Testis (tissue), 2 donors: ENCODE measurements at regions not wholly inside any gene's neighbourhood (a gene's known extent, or its start where the extent isn't known, plus 50 kb on each side); places are given as distances from the start of the nearest gene placed in this dataset.

Experiments
- DNase-seq: peaks from one replicate; pipeline ENCODE4 v3.0.0-alpha.2; 2019
- H3K27ac ChIP-seq, 2 donors: fragments of 200-600 bp; sonication (generic); one replicate each; pipeline ENCODE4 v1.5.1; 2019
- H3K27me3 ChIP-seq: fragments of 200-600 bp; sonication (generic); one replicate; pipeline ENCODE4 v1.5.1; 2019
- H3K36me3 ChIP-seq: fragments of 200-600 bp; sonication (generic); one replicate; pipeline ENCODE4 v1.5.1; 2017; ENCODE audit warnings: low read depth; ENCODE audit errors: missing control alignments
- H3K4me1 ChIP-seq: fragments of 200-600 bp; sonication (generic); one replicate; pipeline ENCODE4 v1.5.1; 2019
- H3K4me3 ChIP-seq, 2 donors: fragments of 200-600 bp; sonication (generic); one replicate each; pipeline ENCODE4 v1.5.1; 2017 to 2019
- H3K9me3 ChIP-seq: fragments of 200-600 bp; sonication (generic); one replicate; pipeline ENCODE4 v1.5.1; 2017
- CTCF ChIP-seq, 3 experiments: fragments of 450-650 bp in 2 of 3; fragments of 200-600 bp in 1 of 3; sonication (generic) in 1 of 3; IDR thresholded peaks; one replicate each; pipeline ENCODE4 v1.5.1; 2016 to 2019; ENCODE audit warnings: antibody characterized with exemption in 3 of 3, mild to moderate bottlenecking in 2 of 3, moderate library complexity in 1 of 3
- POLR2A ChIP-seq: fragments of 450-650 bp; IDR thresholded peaks from one replicate; pipeline ENCODE4 v1.6.1; 2017; ENCODE audit warnings: antibody characterized with exemption, mild to moderate bottlenecking, moderate library complexity
- WGBS, 2 donors: methylation state at CpG; one replicate each; pipeline ENCODE4 v1.1.5; 2018; 5-methylcytosine and 5-hydroxymethylcytosine counted together
- intact Hi-C: fragments of 100-400 bp; cut with DNase I; formaldehyde crosslinking; loops from one replicate; pipeline ENCODE4 v1.15.1; 2023; ENCODE audit warnings: low total_unique reads

GRCh38 chr5:2373631-2374030 lies 377.8 kb downstream of the IRX2 start:
- no peak for DNase-seq
- TF ChIP-seq CTCF (IDR thresholded peaks at IDR 0.05), result no peak
- TF ChIP-seq POLR2A, result no peak
- H3K36me3 ChIP-seq, result no peaks in the 10 kb centered on the region
- no peaks in the 10 kb centered on the region for H3K27me3 ChIP-seq
- intact Hi-C loops, result no loop called here
- H3K27ac ChIP-seq, result no peak overlapping the region
- 91 to 93% methylated on average over 6 of the region's 6 CpGs for WGBS, 2 donors
- peaks cover 5% of the 10 kb centered on the region for H3K4me1 ChIP-seq
- H3K9me3 ChIP-seq, result no peaks in the 10 kb centered on the region
- H3K4me3 ChIP-seq, result no peak overlapping the region

- no peak overlapping the region for H3K27ac ChIP-seq
- H3K9me3 ChIP-seq, result no peaks in the 10 kb centered on the region
- no peak overlapping the region for H3K4me3 ChIP-seq
- DNase-seq, result no peak
- no peaks in the 10 kb centered on the region for H3K27me3 ChIP-seq
- peaks cover 5% of the 10 kb centered on the region for H3K4me1 ChIP-seq
- TF ChIP-seq POLR2A, result no peak
- TF ChIP-seq CTCF (IDR thresholded peaks at IDR 0.05), result no peak
- WGBS, 2 donors, result 69 to 88% methylated on average over 8 to 14 of the region's 14 CpGs
- H3K36me3 ChIP-seq, result no peaks in the 10 kb centered on the region
- intact Hi-C loops, result no loop called here
Observed at GRCh38 chr5:2371419-2371710, 380.1 kb downstream of the IRX2 start.

GRCh38 chr5:2370626-2371418 lies 380.7 kb downstream of the IRX2 start:
- H3K27me3 ChIP-seq, result no peaks in the 10 kb centered on the region
- H3K36me3 ChIP-seq, result no peaks in the 10 kb centered on the region
- peaks cover 1% of the 10 kb centered on the region for H3K4me1 ChIP-seq
- DNase-seq, result no peak
- no peak overlapping the region for H3K4me3 ChIP-seq
- 79 to 88% methylated on average over 22 to 24 of the region's 24 CpGs for WGBS, 2 donors
- TF ChIP-seq POLR2A (no peak), CTCF (IDR thresholded peaks at IDR 0.05) (no peak)
- no peaks in the 10 kb centered on the region for H3K9me3 ChIP-seq
- H3K27ac ChIP-seq, result no peak overlapping the region
- intact Hi-C loops, result no loop called here

GRCh38 chr5:2369178-2369577 lies 382.3 kb downstream of the IRX2 start:
- no peak overlapping the region for H3K27ac ChIP-seq
- intact Hi-C loops, result no loop called here
- WGBS, 2 donors, result 84 to 86% methylated on average over 8 of the region's 8 CpGs
- TF ChIP-seq CTCF (IDR thresholded peaks at IDR 0.05) (no peak), POLR2A (no peak)
- H3K9me3 ChIP-seq, result no peaks in the 10 kb centered on the region
- H3K36me3 ChIP-seq, result no peaks in the 10 kb centered on the region
- H3K27me3 ChIP-seq, result no peaks in the 10 kb centered on the region
- H3K4me1 ChIP-seq, result no peaks in the 10 kb centered on the region
- no peak overlapping the region for H3K4me3 ChIP-seq
- no peak for DNase-seq

GRCh38 chr5:2366816-2367215 lies 384.7 kb downstream of the IRX2 start:
- Histone ChIP-seq H3K27ac (no peak overlapping the region), H3K36me3 (no peaks in the 10 kb centered on the region), H3K9me3 (no peaks in the 10 kb centered on the region), H3K4me1 (no peaks in the 10 kb centered on the region), H3K4me3 (no peak overlapping the region), H3K27me3 (no peaks in the 10 kb centered on the region)
- intact Hi-C loops, result no loop called here
- 69 to 73% methylated on average over 9 of the region's 9 CpGs for WGBS, 2 donors
- DNase-seq, result no peak
- TF ChIP-seq CTCF (IDR thresholded peaks at IDR 0.05) (no peak), POLR2A (no peak)
